DOHH2 (cell line): ENCODE measurements at regions not wholly inside any gene's neighbourhood (a gene's known extent, or its start where the extent isn't known, plus 50 kb on each side); places are given as distances from the start of the nearest gene placed in this dataset.

Experiments
- EZH2phosphoT487 ChIP-seq: fragments of 200-600 bp; sonication (generic); IDR thresholded peaks from 2 replicates; pipeline ENCODE4 v1.6.1; 2017; ENCODE audit warnings: borderline replicate concordance, mild to moderate bottlenecking, antibody characterized with exemption, low read length, moderate library complexity, mixed read lengths
- TF ChIP-seq, protein P1 (sequence below): fragments of 200-600 bp; sonication (generic); IDR thresholded peaks from one replicate; pipeline ENCODE4 v1.5.1; 2014; ENCODE audit warnings: antibody characterized with exemption, mild to moderate bottlenecking, low read depth, low read length; ENCODE audit not compliant: poor library complexity, severe bottlenecking

DNA sequence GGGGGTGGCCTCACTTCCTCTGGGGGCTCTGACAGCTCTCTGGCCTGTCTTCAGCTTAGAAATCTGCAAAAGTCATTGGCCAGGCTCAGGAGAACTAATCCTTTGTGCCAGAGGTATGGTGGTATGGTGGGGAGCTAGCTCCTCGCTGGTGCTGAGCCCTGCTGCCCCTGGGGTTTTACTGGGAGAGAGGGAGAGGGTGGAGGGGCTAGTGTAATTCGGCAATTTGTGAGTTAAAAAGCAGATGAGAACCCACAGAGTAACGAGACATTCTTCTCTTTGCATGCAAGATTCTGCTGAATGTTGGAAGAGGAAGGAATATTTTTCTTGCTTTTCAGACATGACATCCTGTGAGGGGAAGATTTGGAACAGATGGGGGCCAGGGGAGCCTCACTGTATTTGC, 65.5 kb upstream of the SPRY4 start:
- TF ChIP-seq, protein P1, sequence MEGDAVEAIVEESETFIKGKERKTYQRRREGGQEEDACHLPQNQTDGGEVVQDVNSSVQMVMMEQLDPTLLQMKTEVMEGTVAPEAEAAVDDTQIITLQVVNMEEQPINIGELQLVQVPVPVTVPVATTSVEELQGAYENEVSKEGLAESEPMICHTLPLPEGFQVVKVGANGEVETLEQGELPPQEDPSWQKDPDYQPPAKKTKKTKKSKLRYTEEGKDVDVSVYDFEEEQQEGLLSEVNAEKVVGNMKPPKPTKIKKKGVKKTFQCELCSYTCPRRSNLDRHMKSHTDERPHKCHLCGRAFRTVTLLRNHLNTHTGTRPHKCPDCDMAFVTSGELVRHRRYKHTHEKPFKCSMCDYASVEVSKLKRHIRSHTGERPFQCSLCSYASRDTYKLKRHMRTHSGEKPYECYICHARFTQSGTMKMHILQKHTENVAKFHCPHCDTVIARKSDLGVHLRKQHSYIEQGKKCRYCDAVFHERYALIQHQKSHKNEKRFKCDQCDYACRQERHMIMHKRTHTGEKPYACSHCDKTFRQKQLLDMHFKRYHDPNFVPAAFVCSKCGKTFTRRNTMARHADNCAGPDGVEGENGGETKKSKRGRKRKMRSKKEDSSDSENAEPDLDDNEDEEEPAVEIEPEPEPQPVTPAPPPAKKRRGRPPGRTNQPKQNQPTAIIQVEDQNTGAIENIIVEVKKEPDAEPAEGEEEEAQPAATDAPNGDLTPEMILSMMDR = no peak
- TF ChIP-seq EZH2phosphoT487 = no peak
